ENCODE measurements at regions not wholly inside any gene's neighbourhood (a gene's known extent, or its start where the extent isn't known, plus 50 kb on each side); places are given as distances from the start of the nearest gene placed in this dataset.

- Histone ChIP-seq H3K4me3 (ENCODE audit: low read length) (no peak overlapping the region), H3K4me1 (ENCODE audit: insufficient read depth, low read length) (no peaks in the 10 kb centered on the region), H3K36me3 (ENCODE audit: insufficient read depth, low read length) (no peaks in the 10 kb centered on the region), H3K27me3 (ENCODE audit: insufficient read depth, low read length, poor library complexity, severe bottlenecking) (no peaks in the 10 kb centered on the region), H3K27ac (ENCODE audit: low read depth, low read length) (no peak overlapping the region), H3K9me3 (ENCODE audit: low read length) (no peaks in the 10 kb centered on the region)
- POLR2A ChIA-PET, result no interaction called here
- peaks cover 0 to 2% (median 0%) of the 10 kb centered on the region in 5 donors for H3K9me3 Mint-ChIP-seq
- CTCF ChIA-PET, result no interaction called here
- no peak overlapping the region for H3K27ac Mint-ChIP-seq
- no peak overlapping the region for H3K4me3 Mint-ChIP-seq
- no peaks in the 10 kb centered on the region for H3K4me1 Mint-ChIP-seq
- no peaks in the 10 kb centered on the region for H3K36me3 Mint-ChIP-seq
- no peak for DNase-seq
- H3K27me3 Mint-ChIP-seq, result peaks cover 13 to 45% of the 10 kb centered on the region in 2 donors
These were observed 516.4 kb downstream of the RPS24 start for GRCh38 chr10:78550090-78550489.

GRCh38 chr10:78550716-78551115 lies 517.1 kb downstream of the RPS24 start:
- H3K27me3 Mint-ChIP-seq, result peaks cover 13 to 45% of the 10 kb centered on the region in 2 donors
- Histone ChIP-seq H3K9me3 (ENCODE audit: low read length) (no peaks in the 10 kb centered on the region), H3K27me3 (ENCODE audit: insufficient read depth, low read length, poor library complexity, severe bottlenecking) (no peaks in the 10 kb centered on the region), H3K27ac (ENCODE audit: low read depth, low read length) (no peak overlapping the region), H3K4me3 (ENCODE audit: low read length) (no peak overlapping the region), H3K36me3 (ENCODE audit: insufficient read depth, low read length) (no peaks in the 10 kb centered on the region), H3K4me1 (ENCODE audit: insufficient read depth, low read length) (no peaks in the 10 kb centered on the region)
- peaks cover 0 to 2% (median 0%) of the 10 kb centered on the region in 5 donors for H3K9me3 Mint-ChIP-seq
- H3K27ac Mint-ChIP-seq, result no peak overlapping the region
- CTCF ChIA-PET, result no interaction called here
- H3K4me3 Mint-ChIP-seq, result no peak overlapping the region
- no peaks in the 10 kb centered on the region for H3K36me3 Mint-ChIP-seq
- POLR2A ChIA-PET, result no interaction called here
- DNase-seq, result no peak
- H3K4me1 Mint-ChIP-seq, result no peaks in the 10 kb centered on the region

GRCh38 chr10:78551184-78552005 lies 517.4 kb upstream of the ZMIZ1 start:
- DNase-seq, result no peak
- H3K27ac ChIP-seq (ENCODE audit: low read depth, low read length), result no peak overlapping the region
- H3K4me1 Mint-ChIP-seq, result no peaks in the 10 kb centered on the region
- no peaks in the 10 kb centered on the region for H3K4me1 ChIP-seq (ENCODE audit: insufficient read depth, low read length)
- no peaks in the 10 kb centered on the region for H3K9me3 ChIP-seq (ENCODE audit: low read length)
- no peak overlapping the region for H3K27ac Mint-ChIP-seq
- POLR2A ChIA-PET, result no interaction called here
- H3K27me3 Mint-ChIP-seq, result peaks cover 13 to 42% of the 10 kb centered on the region in 2 donors
- peaks cover 0 to 2% (median 0%) of the 10 kb centered on the region in 5 donors for H3K9me3 Mint-ChIP-seq
- CTCF ChIA-PET, result no interaction called here
- no peaks in the 10 kb centered on the region for H3K27me3 ChIP-seq (ENCODE audit: insufficient read depth, low read length, poor library complexity, severe bottlenecking)
- no peak overlapping the region for H3K4me3 ChIP-seq (ENCODE audit: low read length)
- H3K36me3 ChIP-seq (ENCODE audit: insufficient read depth, low read length), result no peaks in the 10 kb centered on the region
- no peak overlapping the region for H3K4me3 Mint-ChIP-seq
- no peaks in the 10 kb centered on the region for H3K36me3 Mint-ChIP-seq

GRCh38 chr10:78552261-78552811 lies 516.4 kb upstream of the ZMIZ1 start:
- POLR2A ChIA-PET, result no interaction called here
- Histone ChIP-seq H3K4me1 (ENCODE audit: insufficient read depth, low read length) (no peaks in the 10 kb centered on the region), H3K4me3 (ENCODE audit: low read length) (no peak overlapping the region), H3K27me3 (ENCODE audit: insufficient read depth, low read length, poor library complexity, severe bottlenecking) (no peaks in the 10 kb centered on the region), H3K27ac (ENCODE audit: low read depth, low read length) (no peak overlapping the region), H3K9me3 (ENCODE audit: low read length) (no peaks in the 10 kb centered on the region), H3K36me3 (ENCODE audit: insufficient read depth, low read length) (no peaks in the 10 kb centered on the region)
- Mint-ChIP-seq H3K36me3 (no peaks in the 10 kb centered on the region), H3K9me3 (peaks cover 0 to 2% (median 0%) of the 10 kb centered on the region in 5 donors), H3K27ac (no peak overlapping the region), H3K4me3 (no peak overlapping the region), H3K4me1 (no peaks in the 10 kb centered on the region), H3K27me3 (peaks cover 13 to 41% of the 10 kb centered on the region in 2 donors)
- DNase-seq, result no peak
- CTCF ChIA-PET, result interaction anchor here (1.1 kb wide), 1 partner anchor 643 kb away, joined by 3 read pairs; no protein-coding TSS in a partner anchor

- H3K4me1 Mint-ChIP-seq, result no peaks in the 10 kb centered on the region
- no peaks in the 10 kb centered on the region for H3K36me3 ChIP-seq (ENCODE audit: insufficient read depth, low read length)
- no peak overlapping the region for H3K27ac Mint-ChIP-seq
- no peak overlapping the region for H3K4me3 ChIP-seq (ENCODE audit: low read length)
- H3K4me3 Mint-ChIP-seq, result no peak overlapping the region
- no peaks in the 10 kb centered on the region for H3K36me3 Mint-ChIP-seq
- DNase-seq, result no peak
- H3K9me3 Mint-ChIP-seq, result peaks cover 0 to 2% (median 0%) of the 10 kb centered on the region in 5 donors
- ChIA-PET CTCF (interaction anchor here (1.4 kb wide), 1 partner anchor 12 kb away, joined by 3 read pairs; no protein-coding TSS in a partner anchor), POLR2A (no interaction called here)
- H3K27me3 Mint-ChIP-seq, result peaks cover 7 to 36% of the 10 kb centered on the region in 2 donors
- H3K9me3 ChIP-seq (ENCODE audit: low read length), result no peaks in the 10 kb centered on the region
- no peaks in the 10 kb centered on the region for H3K4me1 ChIP-seq (ENCODE audit: insufficient read depth, low read length)
- H3K27me3 ChIP-seq (ENCODE audit: insufficient read depth, low read length, poor library complexity, severe bottlenecking), result no peaks in the 10 kb centered on the region
- no peak overlapping the region for H3K27ac ChIP-seq (ENCODE audit: low read depth, low read length)
These were observed 515.0 kb upstream of the ZMIZ1 start for GRCh38 chr10:78553792-78554191.

- Mint-ChIP-seq H3K36me3 (no peaks in the 10 kb centered on the region), H3K4me3 (no peak overlapping the region), H3K27ac (no peak overlapping the region), H3K4me1 (no peaks in the 10 kb centered on the region), H3K9me3 (peaks cover 0 to 2% (median 0%) of the 10 kb centered on the region in 5 donors), H3K27me3 (peaks cover 9 to 26% of the 10 kb centered on the region in 2 donors)
- no peak for DNase-seq
- Histone ChIP-seq H3K27me3 (ENCODE audit: insufficient read depth, low read length, poor library complexity, severe bottlenecking) (no peaks in the 10 kb centered on the region), H3K4me1 (ENCODE audit: insufficient read depth, low read length) (no peaks in the 10 kb centered on the region), H3K36me3 (ENCODE audit: insufficient read depth, low read length) (no peaks in the 10 kb centered on the region), H3K9me3 (ENCODE audit: low read length) (no peaks in the 10 kb centered on the region), H3K27ac (ENCODE audit: low read depth, low read length) (no peak overlapping the region), H3K4me3 (ENCODE audit: low read length) (no peak overlapping the region)
- POLR2A ChIA-PET, result no interaction called here
- CTCF ChIA-PET, result no interaction called here
These were observed 513.6 kb upstream of the ZMIZ1 start for GRCh38 chr10:78555128-78555527.

- no peaks in the 10 kb centered on the region for H3K36me3 ChIP-seq (ENCODE audit: insufficient read depth, low read length)
- POLR2A ChIA-PET, result no interaction called here
- no peak overlapping the region for H3K4me3 Mint-ChIP-seq
- no peak overlapping the region for H3K27ac ChIP-seq (ENCODE audit: low read depth, low read length)
- H3K27ac Mint-ChIP-seq, result no peak overlapping the region
- no peaks in the 10 kb centered on the region for H3K36me3 Mint-ChIP-seq
- no peaks in the 10 kb centered on the region for H3K4me1 Mint-ChIP-seq
- no peak for DNase-seq
- H3K27me3 ChIP-seq (ENCODE audit: insufficient read depth, low read length, poor library complexity, severe bottlenecking), result no peaks in the 10 kb centered on the region
- no peaks in the 10 kb centered on the region for H3K9me3 ChIP-seq (ENCODE audit: low read length)
- H3K4me1 ChIP-seq (ENCODE audit: insufficient read depth, low read length), result no peaks in the 10 kb centered on the region
- H3K4me3 ChIP-seq (ENCODE audit: low read length), result no peak overlapping the region
- peaks cover 0 to 2% (median 0%) of the 10 kb centered on the region in 5 donors for H3K9me3 Mint-ChIP-seq
- CTCF ChIA-PET, result no interaction called here
- H3K27me3 Mint-ChIP-seq, result peaks cover 5 to 11% of the 10 kb centered on the region in 2 donors
These were observed 511.9 kb upstream of the ZMIZ1 start for GRCh38 chr10:78556705-78557432.

- Mint-ChIP-seq H3K4me3 (no peak overlapping the region), H3K27ac (no peak overlapping the region), H3K4me1 (no peaks in the 10 kb centered on the region), H3K36me3 (no peaks in the 10 kb centered on the region), H3K9me3 (peaks cover 0 to 2% (median 0%) of the 10 kb centered on the region in 5 donors), H3K27me3 (peaks cover 5 to 14% of the 10 kb centered on the region in 2 donors)
- ChIA-PET CTCF (no interaction called here), POLR2A (no interaction called here)
- no peaks in the 10 kb centered on the region for H3K27me3 ChIP-seq (ENCODE audit: insufficient read depth, low read length, poor library complexity, severe bottlenecking)
- DNase-seq, result no peak
- no peaks in the 10 kb centered on the region for H3K36me3 ChIP-seq (ENCODE audit: insufficient read depth, low read length)
- H3K4me3 ChIP-seq (ENCODE audit: low read length), result no peak overlapping the region
- no peaks in the 10 kb centered on the region for H3K9me3 ChIP-seq (ENCODE audit: low read length)
- H3K27ac ChIP-seq (ENCODE audit: low read depth, low read length), result no peak overlapping the region
- no peaks in the 10 kb centered on the region for H3K4me1 ChIP-seq (ENCODE audit: insufficient read depth, low read length)
These were observed 511.3 kb upstream of the ZMIZ1 start for GRCh38 chr10:78557433-78557925.

Data from CD8-positive, alpha-beta memory T cell (primary cell).